Liver (tissue), 8 donors: ENCODE measurements at regions not wholly inside any gene's neighbourhood (a gene's known extent, or its start where the extent isn't known, plus 50 kb on each side); places are given as distances from the start of the nearest gene placed in this dataset.

ENCODE experiments used
- DNase-seq: peaks from one replicate; pipeline ENCODE4 v3.0.0-alpha.2; 2017; ENCODE audit warnings: low spot score
- H3K27ac ChIP-seq, 2 donors: one replicate each; pipeline ENCODE4 v1.7.0; 2013; ENCODE audit warnings: inconsistent platforms in 2 of 2, low read length in 2 of 2, control low read depth in 1 of 2, low read depth in 1 of 2, mild to moderate bottlenecking in 1 of 2
- H3K27me3 ChIP-seq, 4 donors: one replicate each; pipeline versions ENCODE4 v1.6.1 to v1.7.0; 2013; ENCODE audit warnings: low read length in 3 of 4, inconsistent platforms in 1 of 4, mild to moderate bottlenecking in 1 of 4, moderate library complexity in 1 of 4; ENCODE audit not compliant: control insufficient read depth in 4 of 4, insufficient read depth in 4 of 4
- H3K36me3 ChIP-seq, 4 donors: one replicate each; pipeline versions ENCODE4 v1.6.1 to v1.7.0; 2013; ENCODE audit warnings: low read length in 3 of 4, mild to moderate bottlenecking in 3 of 4, low read depth in 1 of 4, moderate library complexity in 1 of 4; ENCODE audit not compliant: control insufficient read depth in 4 of 4, insufficient read depth in 3 of 4
- H3K4me1 ChIP-seq, 4 donors: one replicate each; pipeline versions ENCODE4 v1.6.1 to v1.7.0; 2013; ENCODE audit warnings: low read length in 3 of 4, mild to moderate bottlenecking in 3 of 4, moderate library complexity in 1 of 4; ENCODE audit not compliant: control insufficient read depth in 4 of 4, insufficient read depth in 4 of 4
- H3K4me3 ChIP-seq, 3 donors: one replicate each; pipeline versions ENCODE4 v1.6.1 to v1.7.0; 2013; ENCODE audit warnings: low read length in 3 of 3, control low read depth in 1 of 3, low read depth in 1 of 3, mild to moderate bottlenecking in 1 of 3
- H3K9ac ChIP-seq, 2 donors: one replicate each; pipeline ENCODE4 v1.7.0; 2013; ENCODE audit warnings: low read length in 2 of 2, mild to moderate bottlenecking in 2 of 2, moderate library complexity in 2 of 2, control low read depth in 1 of 2, low read depth in 1 of 2
- H3K9me3 ChIP-seq, 4 donors: one replicate each; pipeline versions ENCODE4 v1.6.1 to v1.7.0; 2013; ENCODE audit warnings: low read length in 3 of 4; ENCODE audit not compliant: control insufficient read depth in 4 of 4
- ATF3 ChIP-seq: IDR thresholded peaks from 2 replicates; pipeline ENCODE4 v1.6.1; 2016; ENCODE audit warnings: antibody characterized with exemption
- CTCF ChIP-seq: fragments of 150-350 bp; IDR thresholded peaks from 2 replicates; pipeline ENCODE4 v1.5.1; 2017; ENCODE audit warnings: improper control_type of control experiment, low read depth, low read length; ENCODE audit not compliant: missing input control
- EGR1 ChIP-seq, 2 donors: IDR thresholded peaks; 2 replicates each; pipeline ENCODE4 v1.6.1; 2016 to 2018; ENCODE audit warnings: antibody characterized with exemption in 2 of 2, low read depth in 2 of 2
- FOXA2 ChIP-seq: IDR thresholded peaks from 2 replicates; pipeline ENCODE4 v1.6.1; 2016; ENCODE audit warnings: antibody characterized with exemption
- GABPA ChIP-seq, 2 donors: IDR thresholded peaks in 1 of 2; conservative IDR thresholded peaks in 1 of 2; 2 replicates each; pipeline ENCODE4 v1.6.1; 2016; ENCODE audit warnings: antibody characterized with exemption in 2 of 2, mild to moderate bottlenecking in 1 of 2, moderate library complexity in 1 of 2
- JUND ChIP-seq, 2 donors: IDR thresholded peaks; 2 replicates each; pipeline ENCODE4 v1.6.1; 2016; ENCODE audit warnings: antibody characterized with exemption in 2 of 2
- REST ChIP-seq: IDR thresholded peaks from 2 replicates; pipeline ENCODE4 v1.6.1; 2016; ENCODE audit warnings: antibody characterized with exemption, mild to moderate bottlenecking
- RXRA ChIP-seq, 2 donors: IDR thresholded peaks; 2 replicates each; pipeline ENCODE4 v1.6.1; 2017 to 2018; ENCODE audit warnings: antibody characterized with exemption in 2 of 2, mild to moderate bottlenecking in 1 of 2
- SP1 ChIP-seq: IDR thresholded peaks from 2 replicates; pipeline ENCODE4 v1.6.1; 2018; ENCODE audit warnings: antibody characterized with exemption, mild to moderate bottlenecking
- TAF1 ChIP-seq: conservative IDR thresholded peaks from 2 replicates; pipeline ENCODE4 v1.6.1; 2016; ENCODE audit warnings: antibody characterized with exemption, mild to moderate bottlenecking
- YY1 ChIP-seq: IDR thresholded peaks from 2 replicates; pipeline ENCODE4 v1.6.1; 2016; ENCODE audit warnings: antibody characterized with exemption, mild to moderate bottlenecking
- ZBTB33 ChIP-seq: IDR thresholded peaks from 2 replicates; pipeline ENCODE4 v1.6.1; 2016; ENCODE audit warnings: antibody characterized with exemption
- WGBS: extraction: QIAGEN DNeasy Blood & Tissue Kit; methylation state at CpG from one replicate; pipeline ENCODE4 v1.1.7; 2013; 5-methylcytosine and 5-hydroxymethylcytosine counted together
- donor health status: healthy.
- donor health status: healthy.
- donor health status: healthy.
- donor health status: healthy.
- donor health status: healthy.

GRCh38 chr16:54479546-54479945 lies 193.0 kb upstream of the IRX3 start:
- no peaks in the 10 kb centered on the region for H3K36me3 ChIP-seq
- WGBS = 84% methylated on average over 1 of the region's 1 CpG
- H3K9ac ChIP-seq = no peak overlapping the region
- DNase-seq = no peak
- no peaks in the 10 kb centered on the region for H3K27me3 ChIP-seq
- no peak overlapping the region for H3K4me3 ChIP-seq
- no peaks in the 10 kb centered on the region for H3K9me3 ChIP-seq
- no peaks in the 10 kb centered on the region for H3K4me1 ChIP-seq
- H3K27ac ChIP-seq = no peak overlapping the region
- TF ChIP-seq SP1 (no peak), ATF3 (no peak), TAF1 (no peak), FOXA2 (no peak), GABPA (IDR thresholded peaks at IDR 0.05 in 1 of 2, conservative IDR thresholded peaks at IDR 0.05 in 1 of 2) (no peak), JUND (IDR thresholded peaks at IDR 0.05) (no peak), RXRA (IDR thresholded peaks at IDR 0.05) (no peak)

- no peak for DNase-seq
- H3K4me1 ChIP-seq = no peaks in the 10 kb centered on the region
- no peaks in the 10 kb centered on the region for H3K9me3 ChIP-seq
- no peak overlapping the region for H3K4me3 ChIP-seq
- TF ChIP-seq GABPA (IDR thresholded peaks at IDR 0.05 in 1 of 2, conservative IDR thresholded peaks at IDR 0.05 in 1 of 2) (no peak), ZBTB33 (no peak)
- no peaks in the 10 kb centered on the region for H3K27me3 ChIP-seq
- WGBS = 82% methylated on average over 6 of the region's 6 CpGs
- H3K36me3 ChIP-seq = no peaks in the 10 kb centered on the region
- no peak overlapping the region for H3K27ac ChIP-seq
- H3K9ac ChIP-seq = no peak overlapping the region
Measured at GRCh38 chr16:54477714-54478113, 191.1 kb upstream of the IRX3 start.

- Histone ChIP-seq H3K4me3 (no peak overlapping the region), H3K27me3 (no peaks in the 10 kb centered on the region), H3K9me3 (no peaks in the 10 kb centered on the region), H3K36me3 (no peaks in the 10 kb centered on the region), H3K4me1 (no peaks in the 10 kb centered on the region), H3K9ac (no peak overlapping the region), H3K27ac (no peak overlapping the region)
- WGBS = 79% methylated on average over 5 of the region's 5 CpGs
- TF ChIP-seq TAF1 (no peak), RXRA (IDR thresholded peaks at IDR 0.05) (no peak), YY1 (no peak), ATF3 (no peak), CTCF (no peak), EGR1 (IDR thresholded peaks at IDR 0.05; ENCODE audit: low read depth in 2 of 2) (no peak), FOXA2 (no peak), REST (no peak), ZBTB33 (no peak)
- no peak for DNase-seq
Measured at GRCh38 chr16:54475019-54475601, 188.5 kb upstream of the IRX3 start.
